ENCODE measurements at regions not wholly inside any gene's neighbourhood (a gene's known extent, or its start where the extent isn't known, plus 50 kb on each side); places are given as distances from the start of the nearest gene placed in this dataset.

DNA sequence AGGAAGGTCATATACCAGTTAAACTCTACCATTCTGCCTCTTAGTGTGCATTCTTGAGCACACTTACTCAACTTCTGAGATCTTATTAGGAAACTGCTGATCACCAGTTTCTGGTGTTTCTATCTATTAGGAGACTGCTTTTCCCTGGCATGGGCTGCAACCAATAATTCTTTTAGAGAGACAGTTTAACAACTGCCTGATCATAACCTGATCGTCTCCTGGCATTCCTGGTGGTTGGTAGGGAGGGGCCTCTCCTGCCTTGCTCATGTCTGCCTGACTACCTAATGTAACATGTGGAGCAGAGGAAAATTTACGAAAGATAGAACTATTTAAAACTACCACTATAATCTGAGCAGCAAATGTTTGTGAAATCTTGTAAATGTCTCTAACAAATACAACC lies 75.3 kb upstream of the MGAT4C start:
- H3K27me3 Mint-ChIP-seq (ENCODE audit: low read depth) = no peaks in the 10 kb centered on the region
- no peak for DNase-seq
- peaks cover 4% of the 10 kb centered on the region for H3K9me3 Mint-ChIP-seq

DNA sequence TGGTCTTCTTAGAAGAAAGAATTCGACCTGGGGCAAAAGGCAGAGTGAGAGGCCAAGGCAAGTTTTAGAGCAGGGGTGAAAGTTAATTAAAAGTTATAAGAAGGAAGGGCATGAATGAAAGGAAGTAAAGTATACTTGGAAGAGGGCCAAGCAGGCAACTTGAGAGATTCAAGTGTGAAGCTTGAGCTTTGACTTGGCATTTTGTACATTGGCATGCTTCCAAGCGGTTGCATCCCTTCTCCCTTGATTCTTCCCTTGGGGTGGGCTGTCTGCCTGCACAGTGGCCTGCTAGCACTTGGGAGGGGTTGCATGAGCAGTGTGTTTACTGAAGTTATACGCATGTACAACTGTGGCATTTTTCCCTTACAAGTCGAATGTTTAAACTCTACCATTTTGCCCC lies 74.8 kb upstream of the MGAT4C start:
- H3K9me3 Mint-ChIP-seq = peaks cover 4% of the 10 kb centered on the region
- H3K36me3 Mint-ChIP-seq (ENCODE audit: insufficient read depth) = no peaks in the 10 kb centered on the region
- ATAC-seq = no peak
- no peaks in the 10 kb centered on the region for H3K4me1 Mint-ChIP-seq (ENCODE audit: low read depth)
- H3K4me3 Mint-ChIP-seq = no peak overlapping the region
- H3K27me3 Mint-ChIP-seq (ENCODE audit: low read depth) = no peaks in the 10 kb centered on the region
- no peak for DNase-seq

More for the DNA sequence above, 75.3 kb upstream of the MGAT4C start:
- H3K36me3 Mint-ChIP-seq (ENCODE audit: insufficient read depth) = no peaks in the 10 kb centered on the region
- ATAC-seq = no peak
- no peak overlapping the region for H3K4me3 Mint-ChIP-seq
- H3K4me1 Mint-ChIP-seq (ENCODE audit: low read depth) = no peaks in the 10 kb centered on the region

DNA sequence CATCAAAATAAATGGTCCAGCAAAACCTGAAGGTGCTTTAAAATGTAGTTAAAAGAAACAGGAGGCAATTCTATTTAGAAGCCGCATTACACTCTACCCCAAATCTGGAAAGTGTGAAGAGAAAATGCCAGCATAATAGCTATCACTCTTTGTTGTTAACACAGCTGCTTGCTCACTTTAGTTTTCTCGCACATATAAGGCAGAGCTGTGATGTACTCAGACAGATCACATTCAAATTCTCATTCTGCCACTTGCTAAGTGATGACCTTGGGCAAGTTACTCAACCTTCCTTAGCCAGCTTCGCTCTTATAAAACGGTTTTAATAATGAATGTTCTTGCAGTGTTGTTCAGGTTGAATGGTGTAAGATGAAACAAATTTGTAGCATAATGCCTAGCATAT lies 56.0 kb upstream of the MGAT4C start:
- H3K36me3 Mint-ChIP-seq (ENCODE audit: insufficient read depth) = no peaks in the 10 kb centered on the region
- DNase-seq (no peak), ATAC-seq (no peak)
- H3K4me1 Mint-ChIP-seq (ENCODE audit: low read depth) = no peaks in the 10 kb centered on the region
- peaks cover 8% of the 10 kb centered on the region for H3K9me3 Mint-ChIP-seq
- H3K4me3 Mint-ChIP-seq = no peak overlapping the region
- no peaks in the 10 kb centered on the region for H3K27me3 Mint-ChIP-seq (ENCODE audit: low read depth)
